Mesenchymal stem cell (in vitro differentiated cells and primary cell): ENCODE measurements at regions not wholly inside any gene's neighbourhood (a gene's known extent, or its start where the extent isn't known, plus 50 kb on each side); places are given as distances from the start of the nearest gene placed in this dataset.

Source experiments
- DNase-seq: peaks from one replicate; pipeline ENCODE4 v3.0.0-alpha.2; 2013
- H2AFZ ChIP-seq: one replicate; pipeline ENCODE4 v1.6.1; 2013; ENCODE audit warnings: low read depth, mild to moderate bottlenecking, control low read depth, inconsistent platforms, low read length, moderate library complexity
- H2AK5ac ChIP-seq: 2 replicates; pipeline ENCODE4 v1.6.1; 2013; ENCODE audit warnings: low read length, moderate library complexity, mild to moderate bottlenecking, inconsistent platforms; ENCODE audit not compliant: severe bottlenecking
- H2BK120ac ChIP-seq: one replicate; pipeline ENCODE4 v1.6.1; 2013; ENCODE audit warnings: low read depth, mild to moderate bottlenecking, inconsistent platforms, low read length, moderate library complexity
- H2BK12ac ChIP-seq, 2 experiments: one replicate each; pipeline ENCODE4 v1.6.1; 2013; ENCODE audit warnings: inconsistent platforms in 2 of 2, low read length in 2 of 2, mild to moderate bottlenecking in 2 of 2, moderate library complexity in 2 of 2, control low read depth in 1 of 2
- H2BK15ac ChIP-seq: one replicate; pipeline ENCODE4 v1.6.1; 2013; ENCODE audit warnings: mild to moderate bottlenecking, low read depth, inconsistent platforms; ENCODE audit not compliant: poor library complexity, severe bottlenecking
- H2BK5ac ChIP-seq: 2 replicates; pipeline ENCODE4 v1.6.1; 2013; ENCODE audit warnings: low read depth, mild to moderate bottlenecking, low read length, control low read depth, inconsistent platforms; ENCODE audit not compliant: poor library complexity, severe bottlenecking
- H3K14ac ChIP-seq, 2 experiments: one replicate each; pipeline ENCODE4 v1.6.1; 2013; ENCODE audit warnings: inconsistent platforms in 2 of 2, low read length in 2 of 2, control low read depth in 1 of 2, mild to moderate bottlenecking in 1 of 2, moderate library complexity in 1 of 2
- H3K18ac ChIP-seq, 2 experiments: one replicate each; pipeline ENCODE4 v1.6.1; 2013; ENCODE audit warnings: inconsistent platforms in 2 of 2, low read length in 2 of 2, control low read depth in 1 of 2, low read depth in 1 of 2, mild to moderate bottlenecking in 1 of 2
- H3K23ac ChIP-seq, 2 experiments: one replicate each; pipeline ENCODE4 v1.6.1; 2013; ENCODE audit warnings: inconsistent platforms in 2 of 2, low read length in 2 of 2, mild to moderate bottlenecking in 2 of 2, moderate library complexity in 2 of 2, control low read depth in 1 of 2
- H3K27ac ChIP-seq: 2 replicates; pipeline ENCODE4 v1.5.1; 2013; ENCODE audit warnings: mild to moderate bottlenecking, moderate library complexity, low read length, control low read depth, inconsistent platforms; ENCODE audit not compliant: poor library complexity, severe bottlenecking
- H3K27me3 ChIP-seq, 2 experiments: 2 replicates each; pipeline versions ENCODE4 v1.6.1 to v1.7.0; 2013; ENCODE audit warnings: low read length in 2 of 2, mild to moderate bottlenecking in 2 of 2, moderate library complexity in 2 of 2, control low read depth in 1 of 2, inconsistent platforms in 1 of 2; ENCODE audit not compliant: control insufficient read depth in 1 of 2, insufficient read depth in 1 of 2
- H3K36me3 ChIP-seq, 2 experiments: 2 replicates each; pipeline versions ENCODE4 v1.6.1 to v1.7.0; 2013; ENCODE audit warnings: low read length in 2 of 2, control low read depth in 1 of 2, inconsistent platforms in 1 of 2, low read depth in 1 of 2, mild to moderate bottlenecking in 1 of 2; ENCODE audit not compliant: insufficient read depth in 2 of 2, control insufficient read depth in 1 of 2
- H3K4ac ChIP-seq, 2 experiments: one replicate each; pipeline ENCODE4 v1.6.1; 2013; ENCODE audit warnings: inconsistent platforms in 2 of 2, low read length in 2 of 2, mild to moderate bottlenecking in 2 of 2, moderate library complexity in 2 of 2, control low read depth in 1 of 2, low read depth in 1 of 2
- H3K4me1 ChIP-seq: 2 replicates; pipeline ENCODE4 v1.6.1; 2013; ENCODE audit warnings: low read depth, low read length, control low read depth; ENCODE audit not compliant: control insufficient read depth, insufficient read depth
- H3K4me2 ChIP-seq: 2 replicates; pipeline ENCODE4 v1.6.1; 2013; ENCODE audit warnings: low read length, mild to moderate bottlenecking, inconsistent platforms; ENCODE audit not compliant: poor library complexity, severe bottlenecking
- H3K4me3 ChIP-seq, 2 experiments: 2 replicates each; pipeline versions ENCODE4 v1.5.1 to v1.7.0; 2013; ENCODE audit warnings: low read length in 2 of 2, mild to moderate bottlenecking in 2 of 2, control low read depth in 1 of 2, low read depth in 1 of 2; ENCODE audit not compliant: insufficient read depth in 1 of 2
- H3K79me1 ChIP-seq: replicated peaks from 2 replicates; pipeline ENCODE4 v1.6.1; 2013; ENCODE audit warnings: mild to moderate bottlenecking, control low read depth, low read length, inconsistent platforms; ENCODE audit not compliant: poor library complexity, severe bottlenecking
- H3K9ac ChIP-seq: 2 replicates; pipeline ENCODE4 v1.7.0; 2013; ENCODE audit warnings: mild to moderate bottlenecking, low read length, moderate library complexity
- H3K9me3 ChIP-seq: 2 replicates; pipeline ENCODE4 v1.7.0; 2013; ENCODE audit warnings: mild to moderate bottlenecking, low read length; ENCODE audit not compliant: control insufficient read depth
- H4K8ac ChIP-seq: one replicate; pipeline ENCODE4 v1.6.1; 2013; ENCODE audit warnings: inconsistent platforms, mild to moderate bottlenecking, low read length, moderate library complexity
- H4K91ac ChIP-seq: one replicate; pipeline ENCODE4 v1.6.1; 2013; ENCODE audit warnings: mild to moderate bottlenecking, low read length, inconsistent platforms
- WGBS: methylation state at CpG from one replicate; pipeline ENCODE4 v1.1.7; 2013; ENCODE audit warnings: mixed read lengths; 5-methylcytosine and 5-hydroxymethylcytosine counted together

DNA sequence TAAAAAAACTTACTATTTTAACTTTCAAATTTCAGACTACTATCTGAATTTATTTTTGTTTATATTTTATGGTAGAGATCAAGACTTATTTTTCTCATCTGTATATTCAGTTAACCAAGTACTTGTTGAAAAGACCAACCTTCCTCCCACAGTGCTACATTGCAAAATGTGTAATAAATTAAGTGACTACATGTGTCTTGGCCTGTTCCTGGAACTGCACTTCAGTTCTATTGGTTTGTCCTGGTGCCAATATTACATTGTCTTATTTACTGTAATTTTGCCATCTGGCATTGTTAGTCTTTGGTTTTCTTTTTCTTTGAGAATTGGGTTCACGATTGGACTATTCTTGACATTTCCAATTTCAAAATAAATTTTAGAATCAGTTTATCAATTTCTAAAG lies 138.4 kb upstream of the KCNMB2 start:
- no peak overlapping the region for H3K4me3 ChIP-seq
- no peaks in the 10 kb centered on the region for H3K36me3 ChIP-seq
- H2BK12ac ChIP-seq = no peak overlapping the region
- H2BK15ac ChIP-seq = no peak overlapping the region
- no peak overlapping the region for H3K27ac ChIP-seq
- H3K14ac ChIP-seq = no peak overlapping the region
- no peak overlapping the region for H3K18ac ChIP-seq
- H3K9ac ChIP-seq = no peak overlapping the region
- H3K4ac ChIP-seq = no peak overlapping the region
- no peak overlapping the region for H4K91ac ChIP-seq
- no CpG with 5 or more reads among the region's 1 CpG for WGBS
- no peak overlapping the region for H3K4me2 ChIP-seq
- H2BK120ac ChIP-seq = no peak overlapping the region
- H3K23ac ChIP-seq = no peak overlapping the region
- H3K9me3 ChIP-seq = peaks cover 28% of the 10 kb centered on the region
- DNase-seq = peak; percentile 18
- H3K27me3 ChIP-seq = no peaks in the 10 kb centered on the region
- H2AFZ ChIP-seq = no peak overlapping the region
- H4K8ac ChIP-seq = no peak overlapping the region
- no peak overlapping the region for H2BK5ac ChIP-seq
- no peaks in the 10 kb centered on the region for H3K4me1 ChIP-seq
- H2AK5ac ChIP-seq = no peak overlapping the region
- H3K79me1 ChIP-seq = no peaks in the 10 kb centered on the region

DNA sequence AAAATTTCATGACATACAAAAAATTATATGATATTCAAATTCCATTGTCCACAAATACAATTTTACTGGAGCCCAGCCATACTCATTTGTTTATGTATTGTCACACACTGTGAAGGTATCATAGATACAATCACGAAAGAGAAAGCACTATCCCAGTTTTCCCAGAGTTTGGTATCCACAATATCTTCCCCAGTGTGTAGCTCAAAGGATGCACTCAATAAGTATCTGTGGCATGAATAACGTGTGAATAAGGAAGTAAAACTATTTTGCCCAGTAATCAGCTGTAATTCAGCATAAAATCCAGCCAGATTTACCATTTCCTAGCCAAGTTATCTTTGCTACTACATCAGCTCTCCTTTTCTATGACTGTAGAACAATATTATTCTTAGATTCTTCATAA lies 131.3 kb upstream of the KCNMB2 start:
- Histone ChIP-seq H3K27ac (no peak overlapping the region), H2BK120ac (no peak overlapping the region), H3K4ac (no peak overlapping the region), H4K91ac (no peak overlapping the region), H4K8ac (no peak overlapping the region), H3K18ac (no peak overlapping the region), H2AK5ac (no peak overlapping the region), H3K4me3 (peak overlapping the region in 1 of 2 experiments; percentile 9), H3K4me1 (no peaks in the 10 kb centered on the region), H2BK12ac (no peak overlapping the region), H3K23ac (no peak overlapping the region), H3K27me3 (no peaks in the 10 kb centered on the region), H2AFZ (no peak overlapping the region), H3K79me1 (no peaks in the 10 kb centered on the region), H3K36me3 (no peaks in the 10 kb centered on the region), H3K9ac (peak overlapping the region; percentile 15), H3K4me2 (no peak overlapping the region), H3K14ac (no peak overlapping the region), H2BK15ac (no peak overlapping the region), H2BK5ac (no peak overlapping the region), H3K9me3 (peaks cover 7% of the 10 kb centered on the region)
- no peak for DNase-seq
- 70% methylated on average over 2 of the region's 2 CpGs for WGBS

DNA sequence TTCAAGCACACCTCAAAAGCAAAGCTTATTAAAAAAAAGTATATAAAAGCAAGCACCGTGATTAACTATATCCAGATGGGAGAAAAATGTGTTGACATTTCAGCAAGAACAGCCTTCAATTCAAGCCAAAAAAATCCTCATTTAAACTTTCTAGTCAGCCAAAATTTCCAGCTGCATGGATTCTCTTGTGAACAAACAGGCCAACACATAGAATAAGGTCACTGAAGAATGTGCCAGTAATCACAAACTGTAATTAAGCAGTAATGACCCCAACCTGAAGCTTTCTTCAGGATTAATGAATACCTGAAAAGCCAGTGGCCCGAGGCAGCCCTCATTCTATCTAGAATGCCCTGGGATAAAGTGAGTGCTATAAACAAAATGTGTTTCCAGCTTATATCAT lies 130.7 kb upstream of the KCNMB2 start:
- Histone ChIP-seq H3K79me1 (no peaks in the 10 kb centered on the region), H3K4me2 (no peak overlapping the region), H3K27me3 (no peaks in the 10 kb centered on the region), H2AFZ (no peak overlapping the region), H3K4me1 (no peaks in the 10 kb centered on the region), H3K14ac (no peak overlapping the region), H3K18ac (no peak overlapping the region), H4K8ac (no peak overlapping the region), H3K23ac (no peak overlapping the region), H3K9me3 (peaks cover 1% of the 10 kb centered on the region), H3K4me3 (no peak overlapping the region), H3K9ac (peak overlapping the region; percentile 15), H2AK5ac (no peak overlapping the region), H3K36me3 (no peaks in the 10 kb centered on the region), H2BK12ac (no peak overlapping the region), H2BK15ac (no peak overlapping the region), H4K91ac (no peak overlapping the region), H3K27ac (peak overlapping the region; percentile 7), H2BK5ac (no peak overlapping the region), H3K4ac (no peak overlapping the region), H2BK120ac (no peak overlapping the region)
- no peak for DNase-seq
- WGBS = 93% methylated on average over 1 of the region's 2 CpGs

DNA sequence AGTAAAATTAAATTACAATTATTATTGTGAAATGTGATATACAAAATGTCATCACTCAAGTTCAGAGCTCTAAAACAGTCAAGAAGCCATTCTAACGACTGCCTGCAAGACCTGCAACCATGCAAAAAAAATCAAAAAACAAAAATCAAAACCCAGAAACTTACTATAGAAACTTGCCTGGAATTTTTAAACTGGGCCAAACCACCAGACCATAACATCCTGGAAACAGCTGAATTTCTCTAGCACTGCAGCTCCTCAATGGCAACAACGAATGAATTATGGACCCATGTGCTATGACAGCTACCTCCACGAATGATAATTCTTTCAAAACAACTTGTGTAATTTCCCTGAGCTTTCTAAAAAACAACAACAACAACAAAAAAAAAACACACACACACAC lies 130.0 kb upstream of the KCNMB2 start:
- Histone ChIP-seq H2BK12ac (no peak overlapping the region), H2AFZ (no peak overlapping the region), H3K9me3 (no peaks in the 10 kb centered on the region), H3K18ac (no peak overlapping the region), H4K91ac (no peak overlapping the region), H3K4me2 (no peak overlapping the region), H4K8ac (no peak overlapping the region), H3K4me1 (no peaks in the 10 kb centered on the region), H3K79me1 (no peaks in the 10 kb centered on the region), H3K27ac (peak overlapping the region; percentile 50), H2BK15ac (no peak overlapping the region), H3K23ac (no peak overlapping the region), H3K4me3 (no peak overlapping the region), H2BK120ac (no peak overlapping the region), H3K27me3 (no peaks in the 10 kb centered on the region), H3K14ac (no peak overlapping the region), H3K4ac (no peak overlapping the region), H3K36me3 (no peaks in the 10 kb centered on the region), H2AK5ac (no peak overlapping the region), H2BK5ac (no peak overlapping the region), H3K9ac (no peak overlapping the region)
- DNase-seq = no peak
- WGBS = 58% methylated on average over 3 of the region's 3 CpGs
